MM.1S (cell line): ENCODE measurements at regions not wholly inside any gene's neighbourhood (a gene's known extent, or its start where the extent isn't known, plus 50 kb on each side); places are given as distances from the start of the nearest gene placed in this dataset.

ENCODE experiments used
- CTCF ChIP-seq: fragments of 300-600 bp; sonication (generic); IDR thresholded peaks from 2 replicates; pipeline ENCODE4 v1.5.1; 2016; ENCODE audit warnings: antibody characterized with exemption, low read length, mixed read lengths
- EZH2 ChIP-seq: fragments of 300-600 bp; sonication (generic); optimal IDR thresholded peaks from 2 replicates; pipeline ENCODE3; 2017; ENCODE audit warnings: low read depth, mild to moderate bottlenecking, antibody characterized with exemption, low read length, mixed read lengths

- no peak for TF ChIP-seq CTCF
- no peak for TF ChIP-seq EZH2
These were observed 723.7 kb downstream of the COL12A1 start for GRCh38 chr6:74482180-74482579.
